Panc1 (cell line): ENCODE measurements at regions not wholly inside any gene's neighbourhood (a gene's known extent, or its start where the extent isn't known, plus 50 kb on each side); places are given as distances from the start of the nearest gene placed in this dataset.

Experiments
- CTCF ChIP-seq: fragments of 450-650 bp; IDR thresholded peaks from 2 replicates; pipeline ENCODE4 v1.5.1; 2017; ENCODE audit warnings: mild to moderate bottlenecking
- POLR2AphosphoS5 ChIP-seq: IDR thresholded peaks from 2 replicates; pipeline ENCODE4 v1.6.1; 2012; ENCODE audit warnings: mild to moderate bottlenecking, low read depth, low read length, moderate library complexity
- REST ChIP-seq, 2 experiments: IDR thresholded peaks; 2 replicates each; pipeline ENCODE4 v1.6.1; 2011 to 2012; ENCODE audit warnings: low read depth in 2 of 2, control low read depth in 1 of 2, low read length in 1 of 2, mild to moderate bottlenecking in 1 of 2, moderate library complexity in 1 of 2; ENCODE audit not compliant: insufficient read depth in 1 of 2
- SIN3A ChIP-seq: IDR thresholded peaks from 2 replicates; pipeline ENCODE4 v1.6.1; 2012; ENCODE audit warnings: low read depth, mild to moderate bottlenecking, low read length, moderate library complexity, borderline replicate concordance; ENCODE audit not compliant: insufficient read depth
- TCF7L2 ChIP-seq: IDR thresholded peaks from 2 replicates; pipeline ENCODE4 v1.6.1; 2011; ENCODE audit warnings: mild to moderate bottlenecking, low read depth, low read length, inconsistent platforms

DNA sequence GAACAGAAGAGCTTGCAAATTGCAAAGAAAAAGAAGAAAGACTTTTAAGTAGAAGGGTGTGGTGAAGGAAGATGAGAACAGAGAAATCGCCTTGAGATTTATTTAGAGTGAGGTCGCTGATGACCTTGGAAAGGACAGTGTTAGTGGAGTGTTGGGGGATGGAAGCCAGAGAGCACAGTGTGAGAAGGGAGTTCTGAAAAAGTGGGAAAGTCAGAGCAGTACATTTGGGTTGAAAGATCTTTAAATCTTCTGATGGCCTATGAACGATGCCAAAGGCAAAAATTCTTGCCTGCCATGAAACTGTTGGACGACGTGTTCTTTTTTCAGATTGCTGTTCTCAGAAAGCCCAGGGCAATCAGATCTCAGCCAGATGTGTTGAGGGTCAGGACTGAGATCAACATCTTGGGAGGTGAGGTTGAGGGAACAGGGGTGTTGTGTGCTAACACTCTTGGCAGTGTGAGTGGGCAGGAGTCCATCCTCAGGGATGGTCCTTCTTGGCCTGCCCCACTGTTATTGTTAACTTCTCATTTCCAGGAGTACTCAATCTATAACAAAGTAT lies 330.1 kb downstream of the MAP2K6 start:
- no peak for TF ChIP-seq CTCF
- no peak for TF ChIP-seq POLR2AphosphoS5
- no peak for TF ChIP-seq REST (IDR thresholded peaks at IDR 0.05; ENCODE audit: insufficient read depth in 1 of 2, low read depth in 2 of 2, low read length in 1 of 2)
- TF ChIP-seq TCF7L2: no peak
- no peak for TF ChIP-seq SIN3A
